Esophagus muscularis mucosa (tissue), 4 donors: ENCODE measurements at regions not wholly inside any gene's neighbourhood (a gene's known extent, or its start where the extent isn't known, plus 50 kb on each side); places are given as distances from the start of the nearest gene placed in this dataset.

Experiments used
- DNase-seq: peaks from one replicate; pipeline ENCODE4 v3.0.0-alpha.2; 2017; ENCODE audit errors: extremely low spot score
- H3K27ac ChIP-seq, 4 donors: fragments of 200-600 bp; sonication (generic); replicated peaks in 1 of 4; 1 replicate in 3 of 4; 2 replicates in 1 of 4; pipeline ENCODE4 v1.5.1; 2016 to 2019; ENCODE audit warnings: mild to moderate bottlenecking in 1 of 4
- H3K27me3 ChIP-seq, 4 donors: fragments of 200-600 bp; sonication (generic); one replicate each; pipeline versions ENCODE4 v1.5.1 to v1.6.0; 2016 to 2019
- H3K36me3 ChIP-seq, 4 donors: fragments of 200-600 bp; sonication (generic); one replicate each; pipeline ENCODE4 v1.5.1; 2016 to 2019
- H3K4me1 ChIP-seq, 4 donors: fragments of 200-600 bp; sonication (generic); one replicate each; pipeline ENCODE4 v1.5.1; 2016 to 2019
- H3K4me3 ChIP-seq, 4 donors: fragments of 200-600 bp; sonication (generic); 1 replicate in 2 of 4; 2 replicates in 2 of 4; pipeline ENCODE4 v1.5.1; 2016 to 2019; ENCODE audit warnings: mild to moderate bottlenecking in 4 of 4, moderate library complexity in 1 of 4
- H3K9me3 ChIP-seq, 4 donors: fragments of 200-600 bp; sonication (generic); 1 replicate in 3 of 4; 2 replicates in 1 of 4; pipeline ENCODE4 v1.5.1; 2016 to 2019
- CTCF ChIP-seq, 3 experiments: fragments of 200-600 bp in 2 of 3; fragments of 450-650 bp in 1 of 3; sonication (generic) in 2 of 3; IDR thresholded peaks; one replicate each; pipeline ENCODE4 v1.5.1; 2017 to 2019; ENCODE audit warnings: antibody characterized with exemption in 3 of 3, mild to moderate bottlenecking in 2 of 3, moderate library complexity in 1 of 3
- EP300 ChIP-seq: sonication (generic); formaldehyde crosslinking; IDR thresholded peaks from one replicate; pipeline ENCODE4 v1.6.1; 2017; ENCODE audit warnings: antibody characterized with exemption
- POLR2A ChIP-seq: fragments of 450-650 bp; IDR thresholded peaks from one replicate; pipeline ENCODE4 v1.6.1; 2017; ENCODE audit warnings: antibody characterized with exemption, moderate library complexity, mild to moderate bottlenecking, low read depth
- POLR2AphosphoS5 ChIP-seq, 2 donors: sonication (generic); formaldehyde crosslinking; IDR thresholded peaks; one replicate each; pipeline ENCODE4 v1.6.1; 2017; ENCODE audit warnings: antibody characterized with exemption in 2 of 2
- WGBS: methylation state at CpG from one replicate; pipeline ENCODE4 v1.1.5; 2018; 5-methylcytosine and 5-hydroxymethylcytosine counted together
- intact Hi-C: fragments of 100-400 bp; cut with DNase I; formaldehyde crosslinking; loops from one replicate; pipeline ENCODE4 v1.15.1; 2023

GRCh38 chr11:86186386-86186785, 58.2 kb upstream of the EED start:
- Histone ChIP-seq H3K27ac (no peak overlapping the region), H3K36me3 (no peaks in the 10 kb centered on the region)

GRCh38 chr11:86185381-86185750, 59.2 kb upstream of the EED start:
- WGBS, result 80% methylated on average over 2 of the region's 2 CpGs
- Histone ChIP-seq H3K4me1 (peaks cover 0 to 12% (median 0%) of the 10 kb centered on the region in 4 donors), H3K36me3 (no peaks in the 10 kb centered on the region), H3K27me3 (no peaks in the 10 kb centered on the region), H3K9me3 (no peaks in the 10 kb centered on the region), H3K27ac (no peak overlapping the region), H3K4me3 (no peak overlapping the region)
- TF ChIP-seq POLR2A (no peak), CTCF (IDR thresholded peaks at IDR 0.05) (no peak), POLR2AphosphoS5 (IDR thresholded peaks at IDR 0.05) (no peak), EP300 (no peak)
- no peak for DNase-seq
- intact Hi-C loops, result no loop called here

More at GRCh38 chr11:86186386-86186785, 58.2 kb upstream of the EED start:
- Histone ChIP-seq H3K9me3 (no peaks in the 10 kb centered on the region), H3K27me3 (no peaks in the 10 kb centered on the region), H3K4me1 (peaks cover 0 to 12% (median 0%) of the 10 kb centered on the region in 4 donors), H3K4me3 (no peak overlapping the region)
- DNase-seq, result no peak
- intact Hi-C loops, result no loop called here
- no peak for TF ChIP-seq POLR2A
- TF ChIP-seq CTCF (IDR thresholded peaks at IDR 0.05), result no peak
- TF ChIP-seq EP300, result no peak
- no peak for TF ChIP-seq POLR2AphosphoS5 (IDR thresholded peaks at IDR 0.05)
- 87% methylated on average over 4 of the region's 4 CpGs for WGBS

- TF ChIP-seq CTCF (IDR thresholded peaks at IDR 0.05), result no peak
- TF ChIP-seq EP300, result no peak
- no peak for TF ChIP-seq POLR2AphosphoS5 (IDR thresholded peaks at IDR 0.05)
- TF ChIP-seq POLR2A, result no peak
- intact Hi-C loops, result no loop called here
- no peaks in the 10 kb centered on the region for H3K9me3 ChIP-seq
- H3K27ac ChIP-seq, result no peak overlapping the region
- no peak overlapping the region for H3K4me3 ChIP-seq
- 61% methylated on average over 4 of the region's 5 CpGs for WGBS
- no peak for DNase-seq
- H3K27me3 ChIP-seq, result no peaks in the 10 kb centered on the region
- peaks cover 0 to 12% (median 0%) of the 10 kb centered on the region in 4 donors for H3K4me1 ChIP-seq
- no peaks in the 10 kb centered on the region for H3K36me3 ChIP-seq
Measured at GRCh38 chr11:86184728-86185380, 59.7 kb upstream of the EED start.

- Histone ChIP-seq H3K4me1 (peaks cover 0 to 13% (median 4%) of the 10 kb centered on the region in 4 donors), H3K36me3 (no peaks in the 10 kb centered on the region), H3K4me3 (no peak overlapping the region), H3K9me3 (no peaks in the 10 kb centered on the region), H3K27ac (no peak overlapping the region), H3K27me3 (no peaks in the 10 kb centered on the region)
- intact Hi-C loops, result no loop called here
- TF ChIP-seq POLR2AphosphoS5 (IDR thresholded peaks at IDR 0.05) (no peak), POLR2A (no peak), EP300 (no peak), CTCF (IDR thresholded peaks at IDR 0.05) (no peak)
- WGBS, result 66% methylated on average over 2 of the region's 2 CpGs
- no peak for DNase-seq
Measured at GRCh38 chr11:86183694-86184093, 60.9 kb upstream of the EED start.
